GM19025 (cell line): ENCODE measurements at regions not wholly inside any gene's neighbourhood (a gene's known extent, or its start where the extent isn't known, plus 50 kb on each side); places are given as distances from the start of the nearest gene placed in this dataset.

ENCODE experiments used
- ATAC-seq: cut with Tn5 transposase; IDR thresholded peaks from one replicate; pipeline ENCODE4 v1.9.1; 2021; ENCODE audit warnings: mild to moderate bottlenecking, low read depth, moderate library complexity; ENCODE audit not compliant: unreplicated experiment

GRCh38 chr9:107673861-107674720 lies 184.5 kb upstream of the KLF4 start:
- ATAC-seq, result no peak

DNA sequence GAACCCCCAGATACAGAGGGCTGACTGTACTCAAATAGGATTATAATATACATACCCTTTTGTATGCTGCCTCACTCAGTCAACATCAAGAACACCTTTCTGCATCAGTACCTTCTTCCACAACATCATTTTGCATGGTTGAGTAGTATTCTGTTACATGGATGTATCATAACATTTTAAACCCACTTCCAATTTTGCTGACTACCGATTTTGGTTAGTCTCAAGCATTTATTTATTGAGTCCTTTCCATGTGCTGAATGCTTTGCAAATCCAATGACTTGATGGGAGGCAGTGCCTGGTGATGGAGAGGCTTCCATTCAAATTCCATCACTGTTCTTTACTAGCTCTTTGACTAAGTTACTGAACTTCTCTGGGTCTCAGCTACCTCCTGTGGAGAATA lies 182.0 kb upstream of the KLF4 start:
- ATAC-seq, result no peak

GRCh38 chr9:107669422-107669821 lies 179.9 kb upstream of the KLF4 start:
- no peak for ATAC-seq

DNA sequence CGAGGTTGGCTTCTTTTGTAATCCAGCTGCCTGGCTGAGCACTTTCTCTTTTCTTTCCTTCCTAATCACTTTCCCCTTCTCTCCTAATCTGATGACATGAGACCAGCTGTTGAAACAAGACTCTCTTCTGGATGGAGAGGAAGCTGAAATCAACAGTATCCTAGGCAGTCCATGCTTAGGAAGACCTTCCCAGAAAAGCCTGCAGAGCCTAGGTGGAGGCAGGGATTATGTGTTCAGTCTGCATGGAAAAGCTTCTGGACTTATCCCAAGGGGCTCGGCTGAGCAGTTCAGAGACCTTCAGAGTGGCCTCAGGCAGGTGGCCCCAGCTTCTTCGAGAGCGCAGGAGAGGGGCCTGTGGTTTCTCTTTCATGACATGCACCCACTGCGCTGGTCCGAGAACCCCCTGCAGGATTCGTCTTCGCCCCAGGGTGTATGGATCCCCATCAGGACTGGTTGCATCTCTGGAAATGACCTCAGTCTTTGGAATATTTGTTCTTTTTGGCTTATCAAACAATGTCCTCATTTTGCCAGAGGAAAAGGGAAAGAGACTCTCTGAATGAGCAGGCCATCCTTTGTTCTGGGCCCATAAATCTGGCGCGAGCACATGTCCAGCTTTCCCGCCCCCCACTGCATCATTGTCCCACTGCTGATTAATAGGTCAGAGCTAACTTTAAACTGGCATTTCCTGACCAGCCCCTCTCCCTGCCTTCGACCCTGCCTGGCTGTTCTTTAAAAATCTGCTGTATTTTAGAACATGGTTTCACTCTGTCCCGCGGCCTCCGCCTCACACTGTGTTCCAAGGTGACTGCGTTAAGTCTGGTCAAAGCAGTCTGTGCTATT lies 177.9 kb upstream of the KLF4 start:
- no peak for ATAC-seq

DNA sequence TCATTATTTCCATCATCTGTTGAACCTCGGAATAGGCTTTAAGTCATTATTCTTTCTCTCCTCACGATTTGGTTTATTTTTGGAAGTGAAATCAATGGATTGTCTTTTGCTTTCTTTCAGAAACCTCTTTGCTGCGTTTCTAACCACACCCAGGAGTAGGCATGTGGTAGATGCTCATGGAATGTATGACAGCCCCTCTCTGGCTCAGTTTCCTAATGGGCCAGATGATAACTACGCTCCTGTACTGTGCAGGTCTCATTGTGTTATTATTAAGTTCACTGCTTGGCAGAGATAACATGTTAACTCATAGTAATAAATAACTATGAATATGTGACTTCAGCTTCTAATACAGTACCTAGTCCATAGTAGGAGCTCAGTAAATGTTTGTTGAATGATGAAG lies 175.5 kb upstream of the KLF4 start:
- no peak for ATAC-seq

DNA sequence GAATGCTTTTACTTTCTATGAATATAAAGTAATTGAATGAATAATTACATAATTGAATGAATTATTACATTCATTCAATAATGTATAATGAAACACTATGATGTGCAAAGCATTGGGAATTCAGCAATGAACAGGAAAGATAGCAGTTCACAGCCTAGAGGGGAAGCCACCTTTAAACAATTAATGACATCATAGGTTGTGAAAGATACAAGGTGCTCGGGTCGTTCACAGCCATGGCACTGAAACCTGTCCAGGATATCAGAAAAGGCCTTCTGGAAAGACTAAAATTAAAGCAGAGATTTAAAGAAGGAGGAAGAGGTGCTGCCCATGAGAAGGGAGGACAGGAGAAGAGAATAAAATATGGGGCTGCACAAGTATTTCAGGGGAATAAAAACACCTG lies 171.4 kb upstream of the KLF4 start:
- no peak for ATAC-seq

DNA sequence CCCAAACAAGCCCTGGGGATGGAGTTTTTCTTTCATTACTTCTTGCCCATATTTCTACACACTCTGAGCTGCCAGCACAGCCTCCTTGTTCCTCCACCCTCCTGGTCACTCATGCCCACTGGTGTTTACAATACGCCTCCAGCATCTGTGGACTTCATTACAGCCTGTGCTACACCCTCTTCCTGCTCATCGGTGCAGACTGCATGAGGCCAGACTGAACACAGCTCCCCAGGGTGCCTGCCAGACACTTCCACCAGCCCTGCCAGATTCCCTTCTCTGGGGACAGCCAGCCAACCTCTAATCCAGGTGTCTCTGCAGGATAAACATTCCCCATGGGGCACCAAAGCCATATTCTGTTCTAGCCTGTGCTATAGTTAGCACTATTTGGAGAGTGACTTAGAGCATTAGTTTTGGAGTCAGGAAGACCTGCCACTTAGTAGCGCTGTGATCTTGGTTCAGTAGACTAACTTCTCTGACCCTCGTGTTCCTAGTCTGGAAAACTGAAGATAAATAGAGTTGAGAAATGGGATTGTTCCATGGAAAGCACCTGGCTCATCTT lies 163.8 kb upstream of the KLF4 start:
- no peak for ATAC-seq

- ATAC-seq, result no peak
Observed at GRCh38 chr9:107650995-107651394, 161.4 kb upstream of the KLF4 start.

DNA sequence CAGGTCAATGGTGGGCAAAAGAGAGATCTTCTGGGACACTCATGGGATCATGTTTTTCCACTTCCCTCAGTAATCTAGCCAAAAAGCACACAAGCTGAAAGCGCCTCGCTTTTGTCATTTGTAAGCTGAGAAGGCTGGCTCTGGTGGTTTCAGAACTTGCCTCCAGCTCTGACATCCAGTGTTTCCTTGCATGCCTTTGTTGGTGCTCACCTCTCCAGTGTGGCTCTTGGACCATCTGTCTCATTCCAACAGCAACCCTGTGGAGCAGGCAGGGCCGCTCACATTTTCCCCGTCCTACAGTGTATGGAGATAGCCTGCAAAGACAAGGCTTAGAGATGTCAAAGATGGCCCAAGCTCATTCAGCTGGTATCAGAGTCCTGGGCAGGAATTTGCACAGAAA lies 160.8 kb upstream of the KLF4 start:
- no peak for ATAC-seq

GRCh38 chr9:107648153-107648715 lies 158.7 kb upstream of the KLF4 start:
- ATAC-seq, result no peak

GRCh38 chr9:107647611-107648010 lies 158.0 kb upstream of the KLF4 start:
- no peak for ATAC-seq

DNA sequence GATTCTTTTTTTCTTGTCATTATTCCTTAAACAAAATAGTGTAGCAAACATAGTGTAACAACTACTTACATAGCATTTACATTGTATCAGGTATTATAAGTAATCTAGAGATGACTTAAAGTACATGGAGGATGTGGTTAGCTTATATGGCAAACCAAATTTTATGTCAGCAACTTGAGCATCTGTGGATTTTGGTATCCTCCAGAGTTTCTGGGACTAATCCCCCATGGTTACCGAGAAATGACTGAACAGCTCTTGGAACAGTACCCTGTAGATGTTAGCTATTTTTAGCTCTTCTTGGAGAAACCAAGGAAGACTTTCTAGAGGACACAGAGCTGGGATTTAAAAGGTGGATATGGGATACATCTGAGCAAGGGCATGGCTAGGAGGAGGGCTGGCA lies 157.6 kb upstream of the KLF4 start:
- ATAC-seq, result no peak

DNA sequence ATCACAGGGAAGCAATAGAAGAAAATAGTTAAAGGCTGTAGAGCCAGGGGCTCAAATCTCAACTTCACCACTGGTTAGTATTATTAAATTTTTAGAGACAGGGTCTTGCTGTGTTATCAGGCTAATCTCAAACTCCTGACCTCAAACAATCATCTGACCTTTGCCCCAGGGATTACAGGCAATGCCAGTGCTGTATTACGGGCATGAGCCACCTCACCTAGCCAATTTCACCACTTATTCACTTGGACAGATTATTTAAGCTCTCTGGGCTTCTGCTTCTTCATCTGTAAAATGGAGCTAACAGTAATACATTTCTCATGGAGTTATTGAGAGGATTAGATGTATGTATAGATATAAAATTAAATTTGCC lies 155.9 kb upstream of the KLF4 start:
- no peak for ATAC-seq

DNA sequence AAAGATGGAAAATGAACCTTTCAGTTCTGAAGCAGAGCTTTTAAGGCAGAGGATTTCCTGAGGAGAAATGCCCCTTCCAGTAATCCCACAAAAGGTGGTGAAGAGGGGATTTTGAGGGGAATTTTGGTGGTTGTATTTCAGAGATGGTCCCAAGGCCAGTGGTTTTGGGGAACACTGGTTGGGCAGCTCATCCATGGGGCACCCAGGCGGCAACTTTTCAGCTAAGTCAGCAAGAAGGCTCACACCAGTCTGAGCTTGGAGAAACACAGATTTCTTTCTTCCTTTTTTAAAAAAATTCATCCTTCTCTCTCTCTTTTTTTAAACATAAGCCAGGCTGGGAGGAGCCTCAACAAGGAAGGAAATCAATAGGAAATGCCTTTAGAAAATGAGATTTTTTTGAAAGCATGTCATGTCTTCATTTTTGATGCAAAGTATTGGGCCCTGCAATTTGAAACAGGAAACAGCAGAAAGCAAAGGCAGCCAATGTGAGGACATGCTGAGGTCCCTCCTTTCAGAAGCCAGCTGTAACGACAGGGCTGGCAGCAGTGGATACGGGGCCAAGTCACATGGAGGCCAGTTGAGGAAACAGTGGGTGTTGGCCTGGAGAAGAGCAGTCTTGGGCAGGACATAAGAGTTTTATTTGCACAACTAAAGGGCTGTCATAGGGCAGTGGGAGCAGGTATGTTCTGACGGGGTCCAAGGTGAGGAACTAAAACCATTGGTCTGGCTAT lies 155.3 kb upstream of the KLF4 start:
- no peak for ATAC-seq

DNA sequence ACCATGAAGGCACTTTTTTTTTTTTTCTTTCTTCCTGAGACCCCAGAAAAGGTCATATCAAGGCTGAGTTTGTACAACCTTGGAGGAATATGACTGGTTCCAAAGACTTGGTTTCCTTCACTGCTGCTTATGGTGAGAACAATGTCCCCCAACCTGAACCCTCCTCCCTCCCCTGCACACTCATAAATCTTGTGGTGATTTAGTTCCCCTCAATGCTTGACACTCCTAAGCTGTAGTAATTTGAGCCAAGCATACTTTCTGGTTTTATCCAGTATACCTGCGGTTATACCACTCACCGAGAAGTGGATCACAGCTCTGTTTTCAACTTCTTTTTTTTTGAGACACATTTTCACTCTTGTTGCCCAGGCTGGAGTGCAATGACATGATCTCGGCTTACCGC lies 149.9 kb upstream of the KLF4 start:
- ATAC-seq, result no peak

DNA sequence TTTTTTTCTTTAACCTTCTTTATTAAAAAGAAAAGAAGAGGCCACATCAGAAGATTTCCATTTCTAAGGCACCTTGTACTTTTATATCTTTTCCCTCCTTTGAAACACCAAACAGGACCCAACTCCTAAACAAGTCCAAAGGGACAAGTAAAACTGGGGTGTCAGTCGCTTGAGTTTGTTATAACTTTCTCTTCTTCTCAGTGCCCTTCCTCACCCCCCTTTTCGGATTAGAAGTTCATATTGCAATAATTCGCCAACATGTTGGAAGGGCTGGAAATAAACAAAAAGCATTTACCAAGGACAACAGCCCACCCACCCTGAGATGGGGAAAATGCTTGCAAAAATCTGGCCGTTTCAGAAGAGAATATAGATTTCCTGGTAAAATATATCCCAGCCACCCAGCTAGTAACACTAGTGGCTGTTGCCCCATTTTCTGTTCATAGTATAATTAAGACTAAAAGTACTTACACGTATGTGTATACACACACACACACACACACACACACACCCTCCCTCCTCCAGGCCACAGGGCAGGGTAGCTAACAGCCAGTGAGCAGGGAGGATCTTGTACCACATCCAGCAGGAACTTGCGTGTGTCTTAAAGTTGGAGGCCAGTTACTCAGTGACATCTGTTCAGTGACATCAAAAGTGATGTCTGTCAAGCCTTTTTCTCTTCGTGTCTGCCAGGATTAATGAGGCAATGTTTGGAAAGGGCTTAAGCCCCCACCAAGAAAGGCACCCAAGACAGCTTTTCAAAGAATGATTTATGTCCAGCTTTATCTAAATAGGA lies 149.1 kb upstream of the KLF4 start:
- no peak for ATAC-seq

DNA sequence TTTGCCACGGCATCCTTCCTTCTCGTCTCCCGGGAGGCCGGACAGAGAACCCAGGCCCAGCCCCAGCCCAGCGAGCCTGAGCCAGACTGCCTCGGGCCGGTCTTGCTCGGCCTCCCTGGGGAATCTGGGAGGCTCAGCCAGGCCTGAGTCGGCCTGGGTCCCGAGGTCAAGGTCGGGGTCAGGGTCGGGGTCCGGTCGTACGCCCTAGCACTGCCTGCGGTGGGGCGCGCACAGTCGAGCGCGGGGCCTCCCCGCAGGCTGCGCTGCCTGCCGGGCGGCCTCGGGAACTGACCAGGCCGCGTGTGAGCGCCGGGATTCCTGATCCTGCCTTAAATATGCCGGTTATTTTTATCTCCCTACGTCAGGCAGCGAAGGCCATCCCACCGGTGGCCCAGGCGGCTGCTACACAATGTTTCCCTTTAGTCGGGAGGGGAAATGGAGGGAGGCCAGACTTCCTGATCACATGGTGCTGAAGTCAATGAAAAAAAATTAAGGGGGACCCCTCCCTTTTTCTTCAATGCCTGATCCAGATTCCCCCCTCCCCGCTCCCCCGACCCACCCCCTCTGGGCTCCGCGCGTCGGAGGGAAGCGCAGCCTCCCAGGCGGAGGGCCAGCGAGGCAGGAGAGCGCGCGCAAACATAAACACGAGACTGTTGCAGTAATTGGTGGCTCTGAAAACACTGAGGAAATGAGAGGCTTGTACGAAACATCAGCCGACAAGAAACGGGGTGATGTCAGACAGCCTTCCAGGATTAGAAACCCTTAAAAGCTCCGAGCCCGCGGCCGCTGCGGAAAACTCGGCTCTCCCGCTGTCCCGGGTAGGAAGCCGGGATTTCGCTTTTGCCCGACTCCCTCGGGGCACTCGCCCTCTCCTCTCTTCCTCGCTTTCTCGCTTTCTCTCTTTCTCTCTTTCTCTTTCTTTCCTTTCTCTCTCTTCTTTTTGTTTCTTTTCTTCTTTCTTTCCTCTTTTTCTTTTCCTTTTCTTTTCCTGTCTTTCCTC lies 148.2 kb upstream of the KLF4 start:
- ATAC-seq, result no peak

DNA sequence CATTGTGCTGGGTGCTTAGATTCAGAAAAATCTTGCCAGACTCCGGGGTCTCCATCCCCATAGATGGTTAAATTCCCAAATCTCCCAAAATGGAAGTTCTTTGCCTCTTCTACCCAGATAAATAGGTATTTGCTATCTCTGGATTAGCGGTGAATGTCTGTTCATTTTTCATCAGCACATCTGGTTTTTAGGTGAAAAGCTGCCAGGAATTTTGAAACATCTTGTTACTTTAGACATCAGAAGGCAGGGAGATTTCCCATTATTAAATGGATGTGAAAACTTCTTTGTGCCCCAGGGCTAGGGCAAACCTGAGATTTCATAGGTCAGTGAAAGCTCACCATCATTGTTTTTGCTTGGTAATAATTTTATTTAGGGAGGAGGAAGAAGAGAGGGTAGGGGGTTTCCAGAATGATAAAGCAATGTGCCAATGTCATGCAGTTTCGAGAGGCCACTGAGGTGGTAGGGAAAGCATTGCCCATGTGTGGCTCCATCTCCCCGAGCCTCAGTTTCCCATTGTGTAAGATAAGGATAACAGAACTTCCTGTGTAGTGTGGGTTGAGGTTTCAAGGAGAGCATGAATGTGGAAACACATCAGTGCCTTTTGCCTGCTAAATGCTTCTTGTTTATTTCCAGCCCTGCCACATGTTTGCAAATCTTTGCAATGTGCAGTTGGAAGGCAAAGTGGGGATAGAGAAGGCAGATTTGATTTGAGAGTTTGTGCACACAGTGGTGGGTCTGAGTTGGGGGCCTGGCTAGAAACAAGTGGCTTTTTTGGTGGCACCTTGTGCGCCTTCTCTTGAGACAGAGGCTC lies 147.2 kb upstream of the KLF4 start:
- ATAC-seq, result no peak
